ENCODE measurements at regions not wholly inside any gene's neighbourhood (a gene's known extent, or its start where the extent isn't known, plus 50 kb on each side); places are given as distances from the start of the nearest gene placed in this dataset.
"Not testable (repeated sequence)": the region's sequence is repeated elsewhere in the genome, so short reads cannot be mapped to it uniquely, and the experiment has no call there.

DNA sequence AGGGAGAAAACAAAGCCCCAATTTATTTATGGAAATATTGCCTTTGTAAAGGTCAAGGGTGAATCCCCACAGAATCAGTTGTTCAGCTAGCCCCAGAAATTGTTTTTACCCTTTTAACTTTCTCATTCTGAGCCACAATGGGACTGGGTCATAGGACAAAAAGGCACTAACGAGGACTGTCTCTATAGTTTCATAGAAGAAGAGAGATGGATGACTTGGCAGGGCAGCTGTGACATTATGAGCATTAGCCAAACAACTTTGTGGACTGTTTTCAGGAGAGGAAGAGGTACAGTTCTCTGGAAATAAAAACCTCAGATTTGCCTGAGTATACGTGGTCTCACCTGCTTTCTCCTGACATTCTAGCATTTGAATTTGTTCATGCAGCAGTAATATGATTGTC, 1155.8 kb upstream of the CHAC2 start:
- Histone ChIP-seq H3K4me1 (ENCODE audit: insufficient read depth, low read length) (peaks cover 2% of the 10 kb centered on the region; the same call in 1 of the 2 replicates), H3K4me3 (ENCODE audit: low read length) (no peak overlapping the region), H3K36me3 (ENCODE audit: insufficient read depth, low read depth, low read length) (no peaks in the 10 kb centered on the region), H3K27ac (ENCODE audit: low read length) (no peak overlapping the region), H3K9me3 (ENCODE audit: insufficient read depth, low read depth, low read length) (0 out of 2 replicates have a peak, but pooled peaks cover 5% of the 10 kb centered on the region), H3K9ac (ENCODE audit: low read depth, low read length) (no peak overlapping the region), H3K27me3 (ENCODE audit: insufficient read depth, low read length) (no peaks in the 10 kb centered on the region)

GRCh38 chr2:52608030-52608429, 1159.6 kb upstream of the CHAC2 start:
- no peaks in the 10 kb centered on the region for H3K36me3 ChIP-seq (ENCODE audit: insufficient read depth, low read depth, low read length)
- no peaks in the 10 kb centered on the region for H3K9me3 ChIP-seq (ENCODE audit: insufficient read depth, low read depth, low read length)
- H3K27me3 ChIP-seq (ENCODE audit: insufficient read depth, low read length), result no peaks in the 10 kb centered on the region
- H3K27ac ChIP-seq (ENCODE audit: low read length), result no peak overlapping the region
- no peak overlapping the region for H3K9ac ChIP-seq (ENCODE audit: low read depth, low read length)
- H3K4me3 ChIP-seq (ENCODE audit: low read length), result no peak overlapping the region
- peaks cover 2% of the 10 kb centered on the region; the same call in 1 of the 2 replicates for H3K4me1 ChIP-seq (ENCODE audit: insufficient read depth, low read length)

- Histone ChIP-seq H3K27ac (ENCODE audit: low read length) (no peak overlapping the region), H3K4me1 (ENCODE audit: insufficient read depth, low read length) (no peaks in the 10 kb centered on the region; the same call in 1 of the 2 replicates), H3K9me3 (ENCODE audit: insufficient read depth, low read depth, low read length) (no peaks in the 10 kb centered on the region), H3K9ac (ENCODE audit: low read depth, low read length) (no peak overlapping the region), H3K27me3 (ENCODE audit: insufficient read depth, low read length) (no peaks in the 10 kb centered on the region), H3K36me3 (ENCODE audit: insufficient read depth, low read depth, low read length) (no peaks in the 10 kb centered on the region), H3K4me3 (ENCODE audit: low read length) (no peak overlapping the region)
Measured at GRCh38 chr2:52597346-52597745, 1170.3 kb upstream of the CHAC2 start.

DNA sequence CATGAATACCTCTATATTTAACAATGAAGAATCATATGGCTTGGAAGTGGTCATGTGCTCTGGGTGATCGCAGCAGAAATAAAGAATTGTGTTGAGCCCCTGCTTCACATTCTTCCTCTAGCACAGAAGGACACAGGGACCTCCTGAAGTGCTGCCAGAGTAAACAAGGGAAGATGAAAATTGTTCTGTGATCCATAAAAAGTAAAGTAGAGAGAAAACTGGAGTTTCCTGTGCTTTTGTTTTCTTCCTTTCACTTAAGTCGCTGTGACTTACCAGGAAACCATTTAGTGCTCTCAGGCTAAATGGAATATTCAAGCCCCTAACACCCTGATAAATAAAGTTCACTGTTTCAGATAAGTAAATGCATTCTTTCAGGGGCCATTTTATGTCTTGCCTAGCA, 1173.6 kb upstream of the CHAC2 start:
- H3K27me3 ChIP-seq (ENCODE audit: insufficient read depth, low read length), result no peaks in the 10 kb centered on the region
- H3K27ac ChIP-seq (ENCODE audit: low read length), result no peak overlapping the region
- no peaks in the 10 kb centered on the region for H3K9me3 ChIP-seq (ENCODE audit: insufficient read depth, low read depth, low read length)
- H3K4me3 ChIP-seq (ENCODE audit: low read length), result no peak overlapping the region
- H3K36me3 ChIP-seq (ENCODE audit: insufficient read depth, low read depth, low read length), result no peaks in the 10 kb centered on the region
- no peaks in the 10 kb centered on the region; the same call in 1 of the 2 replicates for H3K4me1 ChIP-seq (ENCODE audit: insufficient read depth, low read length)
- H3K9ac ChIP-seq (ENCODE audit: low read depth, low read length), result no peak overlapping the region

DNA sequence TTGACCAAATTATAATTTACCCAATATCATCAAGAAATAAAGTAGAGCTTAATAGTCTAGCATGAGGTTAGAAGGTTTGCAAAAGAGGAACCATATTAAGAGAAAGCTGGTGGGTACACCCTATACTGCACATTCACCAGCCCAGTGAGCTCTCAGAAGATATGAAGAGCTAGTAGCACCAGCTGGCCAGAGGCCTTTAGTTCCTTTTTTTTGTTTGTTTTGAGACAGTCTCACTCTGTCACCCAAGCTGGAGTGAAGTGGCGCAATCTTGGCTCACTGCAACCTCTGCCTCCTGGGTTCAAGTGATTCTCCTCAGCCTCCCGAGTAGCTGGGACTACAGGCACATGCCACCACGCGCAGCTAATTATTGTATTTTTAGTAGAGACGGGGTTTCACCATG, 1183.5 kb upstream of the CHAC2 start:
- not testable (repeated sequence) for H3K4me1 ChIP-seq (ENCODE audit: insufficient read depth, low read length); H3K27ac ChIP-seq (ENCODE audit: low read length); H3K27me3 ChIP-seq (ENCODE audit: insufficient read depth, low read length); H3K36me3 ChIP-seq (ENCODE audit: insufficient read depth, low read depth, low read length); H3K9ac ChIP-seq (ENCODE audit: low read depth, low read length); H3K4me3 ChIP-seq (ENCODE audit: low read length); H3K9me3 ChIP-seq (ENCODE audit: insufficient read depth, low read depth, low read length)

DNA sequence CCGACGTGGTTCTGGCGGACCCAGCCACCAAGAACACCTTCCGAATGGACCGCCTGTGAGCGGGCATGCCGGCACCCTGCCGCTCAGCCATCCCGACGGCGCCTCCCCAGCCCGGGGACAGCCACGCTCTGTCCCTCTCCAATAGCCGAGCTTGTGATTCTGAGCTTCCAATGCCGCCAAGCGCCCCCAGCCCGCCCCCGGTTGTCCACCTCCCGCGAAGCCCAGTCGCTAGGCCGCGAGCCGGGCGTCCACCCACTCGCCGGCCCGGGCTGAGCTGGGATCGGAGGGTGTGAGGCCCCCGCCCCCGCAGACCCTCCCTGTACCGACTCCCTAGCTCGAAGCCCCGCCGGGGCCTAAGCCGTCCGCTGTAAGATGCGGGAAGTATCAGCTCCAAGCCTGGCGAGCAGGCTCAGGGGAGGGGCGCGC, 1195.1 kb upstream of the CHAC2 start:
- H3K4me1 ChIP-seq (ENCODE audit: insufficient read depth, low read length), result no peaks in the 10 kb centered on the region
- H3K36me3 ChIP-seq (ENCODE audit: insufficient read depth, low read depth, low read length), result no peaks in the 10 kb centered on the region
- H3K9ac ChIP-seq (ENCODE audit: low read depth, low read length), result no peak overlapping the region
- H3K4me3 ChIP-seq (ENCODE audit: low read length), result no peak overlapping the region
- H3K9me3 ChIP-seq (ENCODE audit: insufficient read depth, low read depth, low read length), result 0 out of 2 replicates have a peak, but pooled peaks cover 4% of the 10 kb centered on the region
- H3K27me3 ChIP-seq (ENCODE audit: insufficient read depth, low read length), result no peaks in the 10 kb centered on the region
- H3K27ac ChIP-seq (ENCODE audit: low read length), result no peak overlapping the region

DNA sequence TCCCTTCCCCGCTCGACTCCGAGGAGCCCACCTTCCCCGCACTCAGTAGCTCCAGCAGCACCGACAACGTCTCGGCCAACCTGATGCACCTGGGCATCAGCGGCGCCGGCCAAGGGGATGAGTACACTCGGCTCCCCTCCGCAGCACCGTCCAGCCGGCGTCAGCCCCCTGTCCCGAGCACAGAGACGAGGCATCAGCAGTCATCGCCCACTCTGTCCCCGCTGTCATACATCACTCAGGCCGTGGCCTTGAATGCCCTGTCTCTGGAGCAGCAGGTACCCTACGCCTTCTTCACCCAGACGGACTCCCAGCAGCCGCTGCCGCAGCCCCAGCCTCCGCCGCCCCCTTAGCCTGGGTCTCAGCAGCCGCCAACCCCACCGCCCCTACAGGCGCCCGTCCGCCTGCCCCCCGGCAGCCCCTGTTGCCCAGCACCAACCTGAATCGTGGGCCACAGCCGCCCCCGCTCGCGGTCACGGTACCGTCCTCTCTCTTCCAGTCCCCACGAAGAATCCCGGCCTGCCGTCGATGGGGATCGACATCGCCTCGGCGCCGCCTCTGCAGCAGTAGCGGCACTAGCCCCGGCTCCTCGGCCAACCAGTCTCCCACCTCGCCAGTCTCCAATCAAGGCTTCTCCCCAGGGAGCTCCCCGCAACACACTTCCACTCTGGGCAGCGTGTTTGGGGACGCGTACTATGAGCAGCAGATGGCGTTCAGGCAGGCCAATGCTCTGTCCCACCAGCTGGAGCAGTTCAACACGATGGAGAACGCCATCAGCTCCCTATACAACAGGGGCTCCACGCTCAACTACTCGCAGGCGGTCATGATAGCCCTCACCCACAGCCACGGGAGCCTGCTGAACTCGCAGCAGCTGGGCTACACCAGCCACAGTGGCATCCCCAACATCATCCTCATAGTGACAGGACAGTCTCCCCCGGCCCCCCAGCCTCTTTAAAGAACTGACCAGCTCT, 1195.9 kb upstream of the CHAC2 start:
- H3K4me3 ChIP-seq (ENCODE audit: low read length), result no peak overlapping the region
- no peak overlapping the region for H3K27ac ChIP-seq (ENCODE audit: low read length)
- H3K36me3 ChIP-seq (ENCODE audit: insufficient read depth, low read depth, low read length), result no peaks in the 10 kb centered on the region
- no peaks in the 10 kb centered on the region for H3K4me1 ChIP-seq (ENCODE audit: insufficient read depth, low read length)
- H3K9ac ChIP-seq (ENCODE audit: low read depth, low read length), result no peak overlapping the region
- H3K9me3 ChIP-seq (ENCODE audit: insufficient read depth, low read depth, low read length), result 0 out of 2 replicates have a peak, but pooled peaks cover 4% of the 10 kb centered on the region
- H3K27me3 ChIP-seq (ENCODE audit: insufficient read depth, low read length), result no peaks in the 10 kb centered on the region

GRCh38 chr2:52570716-52571115, 1196.9 kb upstream of the CHAC2 start:
- Histone ChIP-seq H3K36me3 (ENCODE audit: insufficient read depth, low read depth, low read length) (no peaks in the 10 kb centered on the region), H3K9me3 (ENCODE audit: insufficient read depth, low read depth, low read length) (0 out of 2 replicates have a peak, but pooled peaks cover 4% of the 10 kb centered on the region), H3K27ac (ENCODE audit: low read length) (no peak overlapping the region), H3K27me3 (ENCODE audit: insufficient read depth, low read length) (no peaks in the 10 kb centered on the region), H3K9ac (ENCODE audit: low read depth, low read length) (no peak overlapping the region), H3K4me3 (ENCODE audit: low read length) (no peak overlapping the region), H3K4me1 (ENCODE audit: insufficient read depth, low read length) (no peaks in the 10 kb centered on the region)

DNA sequence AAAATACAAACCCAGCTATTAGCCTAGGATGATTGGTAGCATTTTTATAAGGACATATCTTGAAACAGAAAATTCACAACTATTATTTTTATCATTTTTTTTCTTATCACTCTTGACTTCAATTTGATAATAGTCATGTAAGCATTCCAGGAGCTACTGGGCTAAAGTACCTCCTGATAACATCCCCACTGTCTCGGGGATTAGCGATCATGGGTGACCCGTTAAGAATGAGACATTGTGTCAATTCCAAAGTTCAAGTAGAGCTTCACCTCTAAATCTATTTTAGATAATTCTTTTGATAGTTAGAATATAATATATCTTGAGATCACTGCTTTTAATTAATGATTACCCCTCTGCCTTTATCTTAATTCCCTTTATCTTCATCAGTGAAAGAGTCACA, 1204.5 kb upstream of the CHAC2 start:
- Histone ChIP-seq H3K9me3 (ENCODE audit: insufficient read depth, low read depth, low read length) (no peaks in the 10 kb centered on the region), H3K4me1 (ENCODE audit: insufficient read depth, low read length) (peaks cover 7% of the 10 kb centered on the region), H3K27ac (ENCODE audit: low read length) (no peak overlapping the region), H3K27me3 (ENCODE audit: insufficient read depth, low read length) (no peaks in the 10 kb centered on the region), H3K4me3 (ENCODE audit: low read length) (no peak overlapping the region), H3K36me3 (ENCODE audit: insufficient read depth, low read depth, low read length) (no peaks in the 10 kb centered on the region), H3K9ac (ENCODE audit: low read depth, low read length) (no peak overlapping the region)

GRCh38 chr2:52558265-52558664, 1209.3 kb upstream of the CHAC2 start:
- peak overlapping the region; percentile 49 for H3K4me3 ChIP-seq (ENCODE audit: low read length)
- no peaks in the 10 kb centered on the region for H3K36me3 ChIP-seq (ENCODE audit: insufficient read depth, low read depth, low read length)
- H3K27me3 ChIP-seq (ENCODE audit: insufficient read depth, low read length), result no peaks in the 10 kb centered on the region
- peak overlapping the region; percentile 27 for H3K9ac ChIP-seq (ENCODE audit: low read depth, low read length)
- peak overlapping the region; percentile 39 for H3K27ac ChIP-seq (ENCODE audit: low read length)
- peaks cover 16% of the 10 kb centered on the region for H3K4me1 ChIP-seq (ENCODE audit: insufficient read depth, low read length)
- H3K9me3 ChIP-seq (ENCODE audit: insufficient read depth, low read depth, low read length), result no peaks in the 10 kb centered on the region

DNA sequence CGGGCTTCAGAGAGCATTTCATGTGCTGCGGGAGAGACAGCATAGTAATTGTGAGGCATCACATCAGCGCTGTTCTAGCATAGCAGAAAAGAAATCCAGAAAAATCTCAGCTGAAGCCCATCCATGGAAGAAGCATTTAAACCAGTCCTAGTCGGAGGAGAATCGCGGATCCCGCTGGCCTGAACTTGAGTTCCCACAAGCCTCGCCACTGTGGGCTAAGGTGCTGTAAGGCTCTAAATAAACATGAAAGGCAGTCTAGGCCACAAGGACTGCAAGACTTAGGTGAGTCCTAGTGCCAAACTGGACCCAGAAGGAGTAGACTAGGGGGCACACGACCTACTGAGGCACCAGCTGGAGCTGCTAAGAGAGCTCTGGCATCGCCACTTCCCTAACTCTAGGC, 1225.3 kb upstream of the CHAC2 start:
- peaks cover 6% of the 10 kb centered on the region; the same call in 1 of the 2 replicates for H3K4me1 ChIP-seq (ENCODE audit: insufficient read depth, low read length)
- H3K27ac ChIP-seq (ENCODE audit: low read length), result no peak overlapping the region
- H3K4me3 ChIP-seq (ENCODE audit: low read length), result no peak overlapping the region
- H3K9ac ChIP-seq (ENCODE audit: low read depth, low read length), result no peak overlapping the region
- H3K36me3 ChIP-seq (ENCODE audit: insufficient read depth, low read depth, low read length), result no peaks in the 10 kb centered on the region
- no peaks in the 10 kb centered on the region for H3K27me3 ChIP-seq (ENCODE audit: insufficient read depth, low read length)
- H3K9me3 ChIP-seq (ENCODE audit: insufficient read depth, low read depth, low read length), result no peaks in the 10 kb centered on the region; the same call in 1 of the 2 replicates
